OCI-LY3 (cell line): ENCODE measurements at regions not wholly inside any gene's neighbourhood (a gene's known extent, or its start where the extent isn't known, plus 50 kb on each side); places are given as distances from the start of the nearest gene placed in this dataset.

ENCODE experiments used
- H2AFZ ChIP-seq: fragments of 200-600, 300-600 bp; shearing (Covaris generic); 2 replicates; pipeline ENCODE4 v1.6.0; 2014; ENCODE audit warnings: antibody characterized with exemption, low read depth, low read length
- H3K27ac ChIP-seq: fragments of 200-600, 300-600 bp; sonication (generic); 2 replicates; pipeline ENCODE4 v1.5.1; 2014; ENCODE audit warnings: mild to moderate bottlenecking, low read length, moderate library complexity, mixed read lengths
- H3K27me3 ChIP-seq: fragments of 200-600, 300-600 bp; sonication (generic); 2 replicates; pipeline ENCODE4 v1.6.1; 2014; ENCODE audit warnings: low read depth, low read length, mixed read lengths
- H3K36me3 ChIP-seq: fragments of 200-600, 300-600 bp; sonication (generic); replicated peaks from 2 replicates; pipeline ENCODE3; 2014; ENCODE audit warnings: low read depth, low read length, mixed read lengths
- H3K4me1 ChIP-seq: fragments of 300-600, 200-600 bp; sonication (generic); 2 replicates; pipeline ENCODE4 v1.6.1; 2014; ENCODE audit warnings: low read length, mixed read lengths
- H3K4me2 ChIP-seq: fragments of 200-600, 300-600 bp; sonication (generic); 2 replicates; pipeline ENCODE4 v1.6.1; 2014; ENCODE audit warnings: low read length, mixed read lengths
- H3K4me3 ChIP-seq: fragments of 300-600, 200-600 bp; sonication (generic); 2 replicates; pipeline ENCODE4 v1.5.1; 2014; ENCODE audit warnings: antibody characterized with exemption, mild to moderate bottlenecking, low read length, moderate library complexity
- H3K79me2 ChIP-seq: fragments of 300-600, 200-600 bp; shearing (Covaris generic); 2 replicates; pipeline ENCODE4 v1.6.1; 2014; ENCODE audit warnings: mild to moderate bottlenecking, low read length, mixed read lengths
- H3K9ac ChIP-seq: fragments of 300-600, 200-600 bp; shearing (Covaris generic); 2 replicates; pipeline ENCODE4 v1.6.0; 2014; ENCODE audit warnings: mild to moderate bottlenecking, low read length, moderate library complexity
- H3K9me3 ChIP-seq: fragments of 200-600, 300-600 bp; shearing (Covaris generic); 2 replicates; pipeline ENCODE4 v1.6.1; 2014; ENCODE audit warnings: low read length, mixed read lengths; ENCODE audit not compliant: insufficient read depth
- H4K20me1 ChIP-seq: fragments of 200-600, 300-600 bp; sonication (generic); 2 replicates; pipeline ENCODE4 v1.6.1; 2016; ENCODE audit warnings: low read length, mixed read lengths; ENCODE audit not compliant: insufficient read depth
- CTCF ChIP-seq: fragments of 200-600, 300-600 bp; sonication (generic); IDR thresholded peaks from 2 replicates; pipeline ENCODE4 v1.5.1; 2014; ENCODE audit warnings: antibody characterized with exemption, low read length, low read depth
- EZH2phosphoT487 ChIP-seq: fragments of 200-600 bp; shearing (Covaris generic); IDR thresholded peaks from 2 replicates; pipeline ENCODE4 v1.6.1; 2018; ENCODE audit warnings: antibody characterized with exemption, mixed run types, low read depth

- no peaks in the 10 kb centered on the region for H3K79me2 ChIP-seq
- no peaks in the 10 kb centered on the region for H3K9me3 ChIP-seq
- H3K4me1 ChIP-seq = no peaks in the 10 kb centered on the region
- no peak overlapping the region for H2AFZ ChIP-seq
- no peaks in the 10 kb centered on the region for H4K20me1 ChIP-seq
- no peak overlapping the region for H3K4me3 ChIP-seq
- no peak overlapping the region for H3K4me2 ChIP-seq
- TF ChIP-seq EZH2phosphoT487 = no peak
- no peak for TF ChIP-seq CTCF
- no peaks in the 10 kb centered on the region for H3K36me3 ChIP-seq
- H3K9ac ChIP-seq = no peak overlapping the region
- H3K27me3 ChIP-seq = no peaks in the 10 kb centered on the region
- no peak overlapping the region for H3K27ac ChIP-seq
These were observed 1057.3 kb downstream of the ADGRL2 start for GRCh38 chr1:82858031-82858430.

- Histone ChIP-seq H3K9me3 (no peaks in the 10 kb centered on the region), H3K4me1 (no peaks in the 10 kb centered on the region), H3K4me2 (no peak overlapping the region), H3K79me2 (no peaks in the 10 kb centered on the region), H3K4me3 (no peak overlapping the region), H2AFZ (no peak overlapping the region), H4K20me1 (no peaks in the 10 kb centered on the region), H3K27me3 (no peaks in the 10 kb centered on the region), H3K9ac (no peak overlapping the region), H3K36me3 (no peaks in the 10 kb centered on the region), H3K27ac (no peak overlapping the region)
- no peak for TF ChIP-seq CTCF
- TF ChIP-seq EZH2phosphoT487 = no peak
These were observed 1048.7 kb downstream of the ADGRL2 start for GRCh38 chr1:82849460-82849859.

- Histone ChIP-seq H3K27ac (no peak overlapping the region), H3K27me3 (no peaks in the 10 kb centered on the region), H3K4me2 (no peak overlapping the region), H3K79me2 (no peaks in the 10 kb centered on the region), H3K36me3 (no peaks in the 10 kb centered on the region), H3K4me1 (no peaks in the 10 kb centered on the region), H4K20me1 (no peaks in the 10 kb centered on the region), H3K9ac (no peak overlapping the region), H3K9me3 (no peaks in the 10 kb centered on the region), H3K4me3 (no peak overlapping the region), H2AFZ (no peak overlapping the region)
- TF ChIP-seq CTCF = no peak
- TF ChIP-seq EZH2phosphoT487 = no peak
These were observed 1047.3 kb downstream of the ADGRL2 start for GRCh38 chr1:82848043-82848442.

GRCh38 chr1:82845866-82846265, 1045.1 kb downstream of the ADGRL2 start:
- Histone ChIP-seq H3K27me3 (no peaks in the 10 kb centered on the region), H3K27ac (no peak overlapping the region), H3K79me2 (no peaks in the 10 kb centered on the region), H3K4me1 (no peaks in the 10 kb centered on the region), H3K9me3 (no peaks in the 10 kb centered on the region), H3K9ac (no peak overlapping the region), H3K4me3 (no peak overlapping the region), H4K20me1 (no peaks in the 10 kb centered on the region), H3K4me2 (no peak overlapping the region), H3K36me3 (no peaks in the 10 kb centered on the region), H2AFZ (no peak overlapping the region)
- TF ChIP-seq EZH2phosphoT487 = no peak
- TF ChIP-seq CTCF = no peak
